ENCODE measurements at regions not wholly inside any gene's neighbourhood (a gene's known extent, or its start where the extent isn't known, plus 50 kb on each side); places are given as distances from the start of the nearest gene placed in this dataset.
"Not testable (repeated sequence)": the region's sequence is repeated elsewhere in the genome, so short reads cannot be mapped to it uniquely, and the experiment has no call there.

GRCh38 chr1:228869312-228869824 lies 134.1 kb downstream of the RHOU start:
- no peak for DNase-seq (ENCODE audit: low read depth)

GRCh38 chr1:228870041-228870713 lies 134.9 kb downstream of the RHOU start:
- no peak for DNase-seq (ENCODE audit: low read depth)

GRCh38 chr1:228871314-228872061 lies 136.2 kb downstream of the RHOU start:
- DNase-seq (ENCODE audit: low read depth) = no peak

GRCh38 chr1:228872080-228872479 lies 136.8 kb downstream of the RHOU start:
- no peak for DNase-seq (ENCODE audit: low read depth)

- DNase-seq (ENCODE audit: low read depth) = no peak
Measured at GRCh38 chr1:228873709-228874108, 138.4 kb downstream of the RHOU start.

- no peak for DNase-seq (ENCODE audit: low read depth)
Measured at GRCh38 chr1:228875741-228876140, 140.5 kb downstream of the RHOU start.

GRCh38 chr1:228876187-228876586 lies 140.9 kb downstream of the RHOU start:
- no peak for DNase-seq (ENCODE audit: low read depth)

GRCh38 chr1:228879164-228879563 lies 143.9 kb downstream of the RHOU start:
- no peak for DNase-seq (ENCODE audit: low read depth)

- DNase-seq (ENCODE audit: low read depth) = no peak
Measured at GRCh38 chr1:228882041-228882770, 146.9 kb downstream of the RHOU start.

GRCh38 chr1:228882771-228883450 lies 147.6 kb downstream of the RHOU start:
- DNase-seq (ENCODE audit: low read depth) = no peak

- DNase-seq (ENCODE audit: low read depth) = no peak
Measured at GRCh38 chr1:228883535-228883934, 148.3 kb downstream of the RHOU start.

- DNase-seq (ENCODE audit: low read depth) = no peak
Measured at GRCh38 chr1:228884196-228884595, 148.9 kb downstream of the RHOU start.

GRCh38 chr1:228884615-228885566 lies 149.6 kb downstream of the RHOU start:
- no peak for DNase-seq (ENCODE audit: low read depth)

- no peak for DNase-seq (ENCODE audit: low read depth)
Measured at GRCh38 chr1:228885845-228886244, 150.6 kb downstream of the RHOU start.

- no peak for DNase-seq (ENCODE audit: low read depth)
Measured at GRCh38 chr1:228887101-228887500, 151.8 kb downstream of the RHOU start.

- no peak for DNase-seq (ENCODE audit: low read depth)
Measured at GRCh38 chr1:228887960-228888359, 152.7 kb downstream of the RHOU start.

- no peak for DNase-seq (ENCODE audit: low read depth)
Measured at GRCh38 chr1:228889289-228889688, 154.0 kb downstream of the RHOU start.

GRCh38 chr1:228891272-228892034 lies 156.2 kb downstream of the RHOU start:
- no peak for DNase-seq (ENCODE audit: low read depth)

GRCh38 chr1:228892200-228892599 lies 156.9 kb downstream of the RHOU start:
- DNase-seq (ENCODE audit: low read depth) = not testable (repeated sequence)

GRCh38 chr1:228894442-228894989 lies 159.2 kb downstream of the RHOU start:
- no peak for DNase-seq (ENCODE audit: low read depth)

Measured in stromal cell of bone marrow (primary cell).